HL-60/S4 (cell line): ENCODE measurements at regions not wholly inside any gene's neighbourhood (a gene's known extent, or its start where the extent isn't known, plus 50 kb on each side); places are given as distances from the start of the nearest gene placed in this dataset.

Experiments used
- in situ Hi-C: fragments of 300-500 bp; cut with MboI; formaldehyde crosslinking; loops from 2 replicates; pipeline ENCODE4 v1.14.3; 2022; ENCODE audit warnings: low sequenced_read_pairs

- in situ Hi-C loops, result loop anchor here (25.0 kb wide), 1 partner anchor 93 kb away; no protein-coding TSS in a partner anchor
Measured at GRCh38 chr4:100569196-100569595, 51.4 kb upstream of the EMCN start.
